ENCODE measurements at regions not wholly inside any gene's neighbourhood (a gene's known extent, or its start where the extent isn't known, plus 50 kb on each side); places are given as distances from the start of the nearest gene placed in this dataset.

- H3K9me3 ChIP-seq (replicated peaks; ENCODE audit: low read length) = no peaks in the 10 kb centered on the region
- H3K4me2 ChIP-seq (ENCODE audit: low read length) = no peak overlapping the region
- H3K4me3 ChIP-seq (ENCODE audit: low read length) = no peak overlapping the region
- H3K4me1 ChIP-seq (ENCODE audit: control insufficient read depth, insufficient read depth, low read length) = peaks cover 10% of the 10 kb centered on the region
- peaks cover 6% of the 10 kb centered on the region for H3K27me3 ChIP-seq (ENCODE audit: control insufficient read depth, insufficient read depth, low read length)
- H3K9ac ChIP-seq (ENCODE audit: low read depth, low read length) = no peak overlapping the region
- no peaks in the 10 kb centered on the region for H3K36me3 ChIP-seq (ENCODE audit: insufficient read depth, low read length)
Observed at GRCh38 chr10:112896273-112896672, 53.8 kb upstream of the TCF7L2 start.

GRCh38 chr10:112896722-112897121 lies 53.3 kb upstream of the TCF7L2 start:
- H3K27me3 ChIP-seq (ENCODE audit: control insufficient read depth, insufficient read depth, low read length) = peaks cover 6% of the 10 kb centered on the region
- no peak overlapping the region for H3K9ac ChIP-seq (ENCODE audit: low read depth, low read length)
- peaks cover 10% of the 10 kb centered on the region for H3K4me1 ChIP-seq (ENCODE audit: control insufficient read depth, insufficient read depth, low read length)
- no peak overlapping the region for H3K4me2 ChIP-seq (ENCODE audit: low read length)
- no peaks in the 10 kb centered on the region for H3K36me3 ChIP-seq (ENCODE audit: insufficient read depth, low read length)
- no peaks in the 10 kb centered on the region for H3K9me3 ChIP-seq (replicated peaks; ENCODE audit: low read length)
- H3K4me3 ChIP-seq (ENCODE audit: low read length) = no peak overlapping the region

GRCh38 chr10:112898540-112899390 lies 51.3 kb upstream of the TCF7L2 start:
- H3K36me3 ChIP-seq (ENCODE audit: insufficient read depth, low read length) = no peaks in the 10 kb centered on the region
- no peak overlapping the region for H3K4me3 ChIP-seq (ENCODE audit: low read length)
- no peak overlapping the region for H3K9ac ChIP-seq (ENCODE audit: low read depth, low read length)
- no peaks in the 10 kb centered on the region for H3K9me3 ChIP-seq (replicated peaks; ENCODE audit: low read length)
- no peaks in the 10 kb centered on the region for H3K27me3 ChIP-seq (ENCODE audit: control insufficient read depth, insufficient read depth, low read length)
- peak overlapping the region; percentile 64 for H3K4me2 ChIP-seq (ENCODE audit: low read length)
- H3K4me1 ChIP-seq (ENCODE audit: control insufficient read depth, insufficient read depth, low read length) = peaks cover 10% of the 10 kb centered on the region

GRCh38 chr10:112899391-112900065 lies 50.5 kb upstream of the TCF7L2 start:
- Histone ChIP-seq H3K27me3 (ENCODE audit: control insufficient read depth, insufficient read depth, low read length) (no peaks in the 10 kb centered on the region), H3K36me3 (ENCODE audit: insufficient read depth, low read length) (no peaks in the 10 kb centered on the region), H3K4me2 (ENCODE audit: low read length) (no peak overlapping the region), H3K9ac (ENCODE audit: low read depth, low read length) (no peak overlapping the region), H3K4me1 (ENCODE audit: control insufficient read depth, insufficient read depth, low read length) (peaks cover 17% of the 10 kb centered on the region), H3K4me3 (ENCODE audit: low read length) (no peak overlapping the region), H3K9me3 (replicated peaks; ENCODE audit: low read length) (no peaks in the 10 kb centered on the region)

All from skeletal muscle satellite cell (primary cell).